GM23248 (cell line): ENCODE measurements at regions not wholly inside any gene's neighbourhood (a gene's known extent, or its start where the extent isn't known, plus 50 kb on each side); places are given as distances from the start of the nearest gene placed in this dataset.

Source experiments
- EZH2 ChIP-seq: fragments of 200-600 bp; sonication (generic); IDR thresholded peaks from 2 replicates; pipeline ENCODE4 v1.6.1; 2018; ENCODE audit warnings: antibody characterized with exemption, mild to moderate bottlenecking; ENCODE audit not compliant: insufficient read depth, poor library complexity, severe bottlenecking
- EZH2phosphoT487 ChIP-seq: fragments of 200-600 bp; sonication (generic); IDR thresholded peaks from 2 replicates; pipeline ENCODE4 v1.6.1; 2018; ENCODE audit warnings: antibody characterized with exemption, moderate library complexity, mild to moderate bottlenecking, low read depth; ENCODE audit not compliant: insufficient read depth

DNA sequence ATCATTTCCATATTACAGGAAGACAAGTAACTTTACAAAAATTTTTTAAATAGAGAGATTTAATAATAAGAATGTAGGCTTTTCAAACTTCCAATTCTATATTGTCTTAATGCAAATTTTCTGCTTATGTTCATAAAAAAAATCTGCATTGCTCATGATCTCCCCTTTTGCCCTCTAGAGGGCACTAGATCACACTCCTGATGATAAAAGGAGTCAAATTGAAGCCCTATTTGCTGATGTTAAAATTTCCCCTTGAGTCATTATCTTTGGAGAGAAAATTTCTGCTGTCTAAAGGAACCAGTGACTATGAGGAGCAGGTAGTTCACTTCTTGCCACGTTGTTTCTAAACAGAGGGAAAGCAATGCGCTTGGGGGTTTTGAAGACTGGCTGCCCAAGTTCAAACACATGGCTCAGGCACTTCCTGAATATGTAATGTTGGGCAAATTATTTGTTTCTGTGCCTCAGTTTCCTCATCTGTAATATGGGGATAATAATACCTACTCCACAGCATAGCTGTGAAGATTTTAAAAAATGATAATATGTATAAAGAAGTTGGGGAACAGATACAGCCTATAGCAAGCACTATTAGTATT, 874.2 kb downstream of the TFAP2A start:
- TF ChIP-seq EZH2 = no peak
- TF ChIP-seq EZH2phosphoT487 = no peak
